ENCODE measurements at regions not wholly inside any gene's neighbourhood (a gene's known extent, or its start where the extent isn't known, plus 50 kb on each side); places are given as distances from the start of the nearest gene placed in this dataset.

GRCh38 chr5:2013301-2014057 is 130.8 kb upstream of the IRX4 start:
- no peak for TF ChIP-seq ZNF274 (IDR thresholded peaks at IDR 0.05; ENCODE audit: low read depth, low read length)
- no peak overlapping the region for H3K4me3 ChIP-seq (ENCODE audit: low read length)

GRCh38 chr5:2012885-2013284 is 130.2 kb upstream of the IRX4 start:
- TF ChIP-seq ZNF274 (IDR thresholded peaks at IDR 0.05; ENCODE audit: low read depth, low read length), result no peak
- H3K4me3 ChIP-seq (ENCODE audit: low read length), result no peak overlapping the region

GRCh38 chr5:2011481-2012411 is 129.0 kb upstream of the IRX4 start:
- H3K4me3 ChIP-seq (ENCODE audit: low read length), result no peak overlapping the region
- TF ChIP-seq ZNF274 (IDR thresholded peaks at IDR 0.05; ENCODE audit: low read depth, low read length), result no peak

GRCh38 chr5:2010940-2011339 is 128.2 kb upstream of the IRX4 start:
- H3K4me3 ChIP-seq (ENCODE audit: low read length), result no peak overlapping the region
- no peak for TF ChIP-seq ZNF274 (IDR thresholded peaks at IDR 0.05; ENCODE audit: low read depth, low read length)

- TF ChIP-seq ZNF274 (IDR thresholded peaks at IDR 0.05; ENCODE audit: low read depth, low read length), result no peak
- H3K4me3 ChIP-seq (ENCODE audit: low read length), result no peak overlapping the region
Measured at GRCh38 chr5:2009986-2010914, 127.5 kb upstream of the IRX4 start.

- no peak for TF ChIP-seq ZNF274 (IDR thresholded peaks at IDR 0.05; ENCODE audit: low read depth, low read length)
- no peak overlapping the region for H3K4me3 ChIP-seq (ENCODE audit: low read length)
Measured at GRCh38 chr5:2008851-2009629, 126.3 kb upstream of the IRX4 start.

GRCh38 chr5:2007878-2008501 is 125.3 kb upstream of the IRX4 start:
- no peak for TF ChIP-seq ZNF274 (IDR thresholded peaks at IDR 0.05; ENCODE audit: low read depth, low read length)
- no peak overlapping the region for H3K4me3 ChIP-seq (ENCODE audit: low read length)

- H3K4me3 ChIP-seq (ENCODE audit: low read length), result no peak overlapping the region
- TF ChIP-seq ZNF274 (IDR thresholded peaks at IDR 0.05; ENCODE audit: low read depth, low read length), result no peak
Measured at GRCh38 chr5:2007496-2007877, 124.8 kb upstream of the IRX4 start.

GRCh38 chr5:2006971-2007291 is 124.2 kb upstream of the IRX4 start:
- no peak for TF ChIP-seq ZNF274 (IDR thresholded peaks at IDR 0.05; ENCODE audit: low read depth, low read length)
- no peak overlapping the region for H3K4me3 ChIP-seq (ENCODE audit: low read length)

- no peak overlapping the region for H3K4me3 ChIP-seq (ENCODE audit: low read length)
Measured at GRCh38 chr5:2006193-2006970, 123.7 kb upstream of the IRX4 start.

GRCh38 chr5:2005101-2006041 is 122.6 kb upstream of the IRX4 start:
- no peak for TF ChIP-seq ZNF274 (IDR thresholded peaks at IDR 0.05; ENCODE audit: low read depth, low read length)
- no peak overlapping the region for H3K4me3 ChIP-seq (ENCODE audit: low read length)

More at GRCh38 chr5:2006193-2006970, 123.7 kb upstream of the IRX4 start:
- TF ChIP-seq ZNF274 (IDR thresholded peaks at IDR 0.05; ENCODE audit: low read depth, low read length), result no peak

Data from GM08714 (cell line).